Spleen (tissue), 11 donors: ENCODE measurements at regions not wholly inside any gene's neighbourhood (a gene's known extent, or its start where the extent isn't known, plus 50 kb on each side); places are given as distances from the start of the nearest gene placed in this dataset.
"Not testable (repeated sequence)": the region's sequence is repeated elsewhere in the genome, so short reads cannot be mapped to it uniquely, and the experiment has no call there.

ENCODE experiments used
- DNase-seq: peaks from one replicate; pipeline ENCODE4 v3.0.0-alpha.2; 2020
- H3K27ac ChIP-seq, 8 donors: fragments of 200-600 bp; sonication (generic) in 7 of 8; 1 replicate in 4 of 8; 2 replicates in 4 of 8; pipeline versions ENCODE4 v1.5.0 to v1.8.0; 2016 to 2021; ENCODE audit warnings: inconsistent platforms in 4 of 8, mild to moderate bottlenecking in 4 of 8, moderate library complexity in 1 of 8
- H3K27me3 ChIP-seq, 7 donors: fragments of 200-600 bp; sonication (generic) in 6 of 7; replicated peaks in 1 of 7; 1 replicate in 4 of 7; 2 replicates in 3 of 7; pipeline versions ENCODE4 v1.5.0 to v1.8.0; 2016 to 2021; ENCODE audit warnings: inconsistent platforms in 3 of 7, mild to moderate bottlenecking in 1 of 7
- H3K36me3 ChIP-seq, 6 donors: fragments of 200-600 bp; sonication (generic) in 5 of 6; 1 replicate in 4 of 6; 2 replicates in 2 of 6; pipeline versions ENCODE4 v1.5.0 to v1.8.0; 2016 to 2021; ENCODE audit warnings: inconsistent platforms in 2 of 6
- H3K4me1 ChIP-seq, 6 donors: fragments of 200-600 bp; sonication (generic) in 5 of 6; 1 replicate in 3 of 6; 2 replicates in 3 of 6; pipeline versions ENCODE4 v1.5.0 to v1.8.0; 2016 to 2021; ENCODE audit warnings: inconsistent platforms in 3 of 6
- H3K4me3 ChIP-seq, 8 donors: fragments of 200-600 bp; sonication (generic) in 7 of 8; 1 replicate in 4 of 8; 2 replicates in 4 of 8; pipeline versions ENCODE4 v1.5.0 to v1.8.0; 2016 to 2021; ENCODE audit warnings: inconsistent platforms in 4 of 8, mild to moderate bottlenecking in 4 of 8, moderate library complexity in 2 of 8
- H3K9me3 ChIP-seq, 8 donors: fragments of 200-600 bp; sonication (generic) in 7 of 8; 1 replicate in 4 of 8; 2 replicates in 4 of 8; pipeline versions ENCODE4 v1.5.0 to v1.8.0; 2016 to 2021; ENCODE audit warnings: inconsistent platforms in 4 of 8
- POLR2A ChIP-seq, 3 donors: fragments of 450-650 bp; IDR thresholded peaks; one replicate each; pipeline ENCODE4 v1.5.1; 2017; ENCODE audit warnings: antibody characterized with exemption in 3 of 3, mild to moderate bottlenecking in 1 of 3
- POLR2AphosphoS5 ChIP-seq, 3 donors: sonication (generic); formaldehyde crosslinking; IDR thresholded peaks; one replicate each; pipeline ENCODE4 v1.5.1; 2017; ENCODE audit warnings: antibody characterized with exemption in 3 of 3
- WGBS, 5 donors: extraction: QIAGEN DNeasy Blood & Tissue Kit in 3 of 5; methylation state at CpG; one replicate each; pipeline versions ENCODE4 v1.1.5 to v1.1.7; 2013 to 2018; 5-methylcytosine and 5-hydroxymethylcytosine counted together
- intact Hi-C: fragments of 100-400 bp; cut with DNase I; formaldehyde crosslinking; loops from one replicate; pipeline ENCODE4 v1.15.0; 2023; ENCODE audit warnings: low total_unique reads
- TF ChIP-seq, protein P1 (sequence below), 11 experiments: fragments of 200-600 bp in 7 of 11; fragments of 450-650 bp in 4 of 11; sonication (generic) in 4 of 11; IDR thresholded peaks in 8 of 11; conservative IDR thresholded peaks in 3 of 11; 1 replicate in 7 of 11; 2 replicates in 4 of 11; pipeline versions ENCODE4 v1.4.0 to v1.8.0; 2016 to 2021; ENCODE audit warnings: antibody characterized with exemption in 11 of 11, inconsistent platforms in 4 of 11, mild to moderate bottlenecking in 1 of 11
- donor health status: healthy with polysubstance abuse.
- donor health status: DM: no; HTN: no; CAD: no; lungs with moderate emphysema.
- donor health status: DM: no; HTN: no; CAD: no.
- donor health status: Bipolar disorder and iron deficiency.
- donor health status: healthy.
- donor health status: DM: no; HTN: no; CAD: no.
- donor health status: DM: yes; HTN: yes; CAD: no.

DNA sequence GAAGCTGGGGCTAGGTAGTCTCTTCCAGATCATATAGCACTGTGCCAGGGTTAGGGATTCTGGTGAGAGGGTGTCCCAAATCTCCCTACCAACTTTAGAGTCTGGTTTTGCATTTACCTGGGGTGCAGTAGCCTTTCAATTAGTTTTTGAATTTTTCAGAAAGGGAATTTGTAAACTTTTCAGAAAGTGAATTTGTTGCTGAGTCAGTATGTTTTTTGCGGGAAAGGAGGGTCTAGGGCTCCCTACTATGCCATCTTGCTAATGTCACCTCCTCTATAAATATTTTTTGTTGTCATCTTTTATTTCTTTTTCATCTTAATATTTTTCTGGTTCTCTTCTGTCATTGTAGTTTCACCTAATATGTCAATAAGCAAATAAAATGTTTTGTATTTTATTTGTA is 95.8 kb upstream of the FAM98A start:
- intact Hi-C loops = no loop called here
- Histone ChIP-seq H3K27me3 (no peaks in the 10 kb centered on the region), H3K27ac (no peak overlapping the region), H3K4me3 (no peak overlapping the region), H3K4me1 (no peaks in the 10 kb centered on the region), H3K9me3 (peaks cover 0 to 39% (median 20%) of the 10 kb centered on the region in 8 donors), H3K36me3 (no peaks in the 10 kb centered on the region)
- 58 to 100% (median 86%) methylated on average over 1 of the region's 1 CpG for WGBS, 5 donors
- DNase-seq = no peak
- TF ChIP-seq, protein P1, sequence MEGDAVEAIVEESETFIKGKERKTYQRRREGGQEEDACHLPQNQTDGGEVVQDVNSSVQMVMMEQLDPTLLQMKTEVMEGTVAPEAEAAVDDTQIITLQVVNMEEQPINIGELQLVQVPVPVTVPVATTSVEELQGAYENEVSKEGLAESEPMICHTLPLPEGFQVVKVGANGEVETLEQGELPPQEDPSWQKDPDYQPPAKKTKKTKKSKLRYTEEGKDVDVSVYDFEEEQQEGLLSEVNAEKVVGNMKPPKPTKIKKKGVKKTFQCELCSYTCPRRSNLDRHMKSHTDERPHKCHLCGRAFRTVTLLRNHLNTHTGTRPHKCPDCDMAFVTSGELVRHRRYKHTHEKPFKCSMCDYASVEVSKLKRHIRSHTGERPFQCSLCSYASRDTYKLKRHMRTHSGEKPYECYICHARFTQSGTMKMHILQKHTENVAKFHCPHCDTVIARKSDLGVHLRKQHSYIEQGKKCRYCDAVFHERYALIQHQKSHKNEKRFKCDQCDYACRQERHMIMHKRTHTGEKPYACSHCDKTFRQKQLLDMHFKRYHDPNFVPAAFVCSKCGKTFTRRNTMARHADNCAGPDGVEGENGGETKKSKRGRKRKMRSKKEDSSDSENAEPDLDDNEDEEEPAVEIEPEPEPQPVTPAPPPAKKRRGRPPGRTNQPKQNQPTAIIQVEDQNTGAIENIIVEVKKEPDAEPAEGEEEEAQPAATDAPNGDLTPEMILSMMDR (IDR thresholded peaks at IDR 0.05 in 8 of 11, conservative IDR thresholded peaks at IDR 0.05 in 3 of 11) = no peak
- TF ChIP-seq POLR2A (IDR thresholded peaks at IDR 0.05) = no peak
- TF ChIP-seq POLR2AphosphoS5 (IDR thresholded peaks at IDR 0.05) = no peak

DNA sequence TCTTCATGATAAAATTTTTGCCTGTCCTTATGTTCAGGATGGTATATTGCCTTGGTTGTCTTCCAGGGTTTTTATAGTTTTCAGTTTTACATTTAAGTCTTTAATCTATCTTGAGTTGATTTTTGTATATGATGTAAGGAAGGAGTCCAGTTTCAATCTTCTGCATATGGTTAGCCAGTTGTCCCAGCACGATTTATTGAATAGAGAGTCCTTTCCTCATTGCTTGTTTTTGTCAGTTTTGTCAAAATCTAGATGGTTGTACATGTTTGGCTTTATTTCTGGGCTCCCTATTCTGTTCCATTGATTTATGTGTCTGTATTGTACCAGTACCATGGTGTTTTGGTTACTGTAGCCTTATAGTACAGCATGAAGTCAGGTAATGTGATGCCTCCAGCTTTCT is 91.6 kb upstream of the FAM98A start:
- H3K27ac ChIP-seq, H3K4me1 ChIP-seq, intact Hi-C loops, H3K27me3 ChIP-seq, H3K36me3 ChIP-seq, H3K4me3 ChIP-seq, DNase-seq: not testable (repeated sequence)
- H3K9me3 ChIP-seq = peaks cover 4 to 77% (median 52%) of the 10 kb centered on the region in 8 donors
- 82 to 92% (median 84%) methylated on average over 1 of the region's 1 CpG for WGBS, 5 donors

DNA sequence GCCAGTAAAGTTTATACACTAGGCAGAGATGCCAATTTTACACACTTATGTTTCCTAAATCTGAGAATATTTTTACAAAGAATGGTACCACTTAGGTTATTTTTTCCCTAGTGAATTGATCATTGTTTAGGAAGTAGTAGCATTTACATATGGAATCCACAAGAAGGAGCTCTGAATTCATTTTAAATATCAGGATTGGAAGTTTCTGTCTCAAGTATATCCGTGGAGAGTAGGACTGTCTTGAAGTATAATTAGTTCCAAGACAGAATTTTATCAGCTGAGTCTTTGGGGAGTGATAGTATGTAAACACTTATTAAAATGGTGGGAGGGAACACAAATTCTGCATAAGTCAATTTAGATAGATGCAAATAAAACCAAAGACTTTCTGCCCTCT is 82.3 kb upstream of the FAM98A start:
- DNase-seq = no peak
- peaks cover 0 to 15% (median 9%) of the 10 kb centered on the region in 8 donors for H3K9me3 ChIP-seq
- no peaks in the 10 kb centered on the region for H3K4me1 ChIP-seq
- intact Hi-C loops = no loop called here
- H3K27ac ChIP-seq = no peak overlapping the region
- H3K4me3 ChIP-seq = no peak overlapping the region
- no peaks in the 10 kb centered on the region for H3K36me3 ChIP-seq
- 27 to 41% (median 32%) methylated on average over 1 of the region's 1 CpG for WGBS, 5 donors
- no peaks in the 10 kb centered on the region for H3K27me3 ChIP-seq
- TF ChIP-seq POLR2AphosphoS5 (IDR thresholded peaks at IDR 0.05) (no peak), POLR2A (IDR thresholded peaks at IDR 0.05) (no peak)
- TF ChIP-seq, protein P1 (IDR thresholded peaks at IDR 0.05 in 8 of 11, conservative IDR thresholded peaks at IDR 0.05 in 3 of 11) = no peak

DNA sequence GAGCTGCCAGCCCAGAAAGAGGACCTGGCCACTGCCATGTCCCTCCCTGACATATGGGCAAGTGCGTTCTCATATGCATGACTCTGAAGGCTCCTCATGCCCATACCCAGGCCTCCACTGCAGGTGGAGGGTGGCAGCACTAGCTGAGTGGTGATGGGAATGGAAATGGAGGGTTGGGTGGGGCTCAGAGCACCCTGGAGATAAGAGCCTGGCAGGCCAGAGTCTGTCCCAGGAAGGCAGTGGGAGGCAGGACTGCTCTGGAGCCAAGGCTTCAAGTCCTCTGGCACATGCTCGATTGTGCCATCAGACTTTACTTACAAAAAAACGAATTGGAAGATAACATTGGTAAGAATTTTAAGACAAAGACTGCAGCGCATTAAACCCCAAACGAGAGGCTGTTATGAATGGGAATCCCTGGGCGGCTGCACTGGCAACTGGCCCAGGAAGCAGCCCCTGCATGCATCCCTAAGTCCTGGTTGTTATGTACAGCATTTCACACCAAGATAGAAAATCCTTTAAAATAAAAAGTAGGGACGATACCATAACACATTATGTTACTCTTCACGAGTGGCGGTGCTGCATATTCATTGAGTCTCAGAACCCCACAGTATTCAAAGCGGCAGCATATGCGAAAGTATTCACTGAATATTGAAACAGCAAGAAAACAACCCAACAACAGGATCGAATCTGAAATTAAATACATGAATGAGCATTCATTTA is 81.7 kb upstream of the FAM98A start:
- WGBS, 5 donors = 74 to 83% (median 80%) methylated on average over 12 of the region's 12 CpGs
- no peaks in the 10 kb centered on the region for H3K36me3 ChIP-seq
- H3K4me3 ChIP-seq = no peak overlapping the region
- H3K4me1 ChIP-seq = no peaks in the 10 kb centered on the region
- no peak for DNase-seq
- peaks cover 0 to 10% (median 8%) of the 10 kb centered on the region in 8 donors for H3K9me3 ChIP-seq
- intact Hi-C loops = no loop called here
- no peaks in the 10 kb centered on the region for H3K27me3 ChIP-seq
- no peak overlapping the region for H3K27ac ChIP-seq
- TF ChIP-seq, protein P1 (IDR thresholded peaks at IDR 0.05 in 8 of 11, conservative IDR thresholded peaks at IDR 0.05 in 3 of 11) = no peak
- TF ChIP-seq POLR2AphosphoS5 (IDR thresholded peaks at IDR 0.05) (no peak), POLR2A (IDR thresholded peaks at IDR 0.05) (no peak)
